NT2/D1 (cell line): ENCODE measurements at regions not wholly inside any gene's neighbourhood (a gene's known extent, or its start where the extent isn't known, plus 50 kb on each side); places are given as distances from the start of the nearest gene placed in this dataset.

Experiments
- SUZ12 ChIP-seq: IDR thresholded peaks from 2 replicates; pipeline ENCODE4 v1.6.1; 2011; ENCODE audit not compliant: insufficient read length, insufficient read depth; ENCODE audit errors: extremely low read depth
- ZNF274 ChIP-seq: IDR thresholded peaks from 2 replicates; pipeline ENCODE4 v1.6.1; 2011; ENCODE audit warnings: mild to moderate bottlenecking, low read depth, low read length

DNA sequence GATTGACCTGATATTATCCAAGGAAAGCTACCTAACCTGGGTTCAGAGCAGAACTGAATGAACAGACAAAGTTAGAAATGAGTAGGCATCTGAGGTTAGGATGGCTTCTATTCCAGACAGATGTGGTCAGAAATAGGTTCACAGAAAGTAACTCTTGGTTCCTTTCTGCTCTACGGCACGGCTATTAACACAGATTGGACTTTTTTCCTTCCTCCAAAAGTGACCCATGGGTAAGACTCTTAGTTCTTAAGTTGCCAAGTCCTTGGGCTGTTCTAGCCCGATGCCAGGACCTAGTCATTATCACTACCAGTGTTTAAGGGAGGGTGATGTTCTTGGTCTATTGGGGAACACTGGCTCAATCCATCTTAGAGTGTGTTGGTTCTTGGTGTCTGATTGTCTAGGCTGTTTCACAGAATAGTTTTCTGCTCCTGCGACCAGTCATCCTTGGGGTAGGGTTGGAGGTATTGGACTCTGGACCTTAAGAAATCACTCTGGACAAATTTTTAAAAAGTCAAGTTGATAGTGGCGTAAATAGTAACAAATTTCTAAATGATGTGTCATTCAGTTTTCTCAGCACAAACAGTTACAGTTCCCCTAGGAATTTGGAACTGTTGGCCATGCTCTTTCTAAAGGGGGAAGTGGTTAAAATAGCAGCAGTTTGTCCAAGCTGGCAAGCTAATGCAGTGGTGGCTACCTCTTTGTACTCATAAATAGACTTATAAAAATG lies 60.1 kb upstream of the MYCBP2 start:
- no peak for TF ChIP-seq ZNF274
- no peak for TF ChIP-seq SUZ12
